Effector CD4-positive, alpha-beta T cell (primary cell): ENCODE measurements at regions not wholly inside any gene's neighbourhood (a gene's known extent, or its start where the extent isn't known, plus 50 kb on each side); places are given as distances from the start of the nearest gene placed in this dataset.

Source experiments
- DNase-seq: peaks from one replicate; pipeline ENCODE4 v3.0.0-alpha.2; 2020

DNA sequence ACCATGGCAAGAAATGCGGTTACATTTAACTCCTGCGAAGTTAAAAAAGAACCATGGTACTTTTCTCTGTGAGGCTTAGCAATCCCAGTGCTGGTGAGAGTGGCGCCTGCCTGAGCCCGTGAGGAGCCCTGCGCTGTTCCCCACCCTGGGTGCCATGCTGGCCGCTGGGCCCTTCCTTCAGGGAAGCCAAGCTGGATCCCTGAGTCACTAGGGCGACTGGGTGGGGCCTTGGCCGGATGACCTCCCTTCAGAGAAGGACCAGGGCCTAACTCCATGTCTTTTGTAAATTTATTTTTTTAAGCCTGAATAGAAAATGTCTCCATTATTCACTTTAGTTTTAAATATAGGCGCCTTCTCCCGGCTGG, 209.1 kb downstream of the ERMARD start:
- no peak for DNase-seq

DNA sequence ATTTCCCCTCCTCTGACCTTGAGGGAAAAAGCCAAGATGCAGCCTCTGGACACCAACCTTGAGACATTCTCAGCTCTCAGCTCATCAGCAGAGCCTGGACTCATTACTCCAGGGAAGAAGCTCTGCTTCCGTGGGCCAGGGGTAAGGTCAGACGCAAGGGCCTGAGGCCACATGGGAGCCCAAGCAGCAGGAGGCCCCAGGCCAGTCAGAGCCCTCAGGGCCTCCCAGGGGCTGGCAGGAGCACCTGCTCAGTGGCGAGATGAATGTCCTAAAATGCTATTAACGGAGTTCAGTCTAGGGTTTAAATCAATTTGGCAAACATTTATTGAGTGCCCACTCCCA, 208.6 kb downstream of the ERMARD start:
- DNase-seq, result no peak

DNA sequence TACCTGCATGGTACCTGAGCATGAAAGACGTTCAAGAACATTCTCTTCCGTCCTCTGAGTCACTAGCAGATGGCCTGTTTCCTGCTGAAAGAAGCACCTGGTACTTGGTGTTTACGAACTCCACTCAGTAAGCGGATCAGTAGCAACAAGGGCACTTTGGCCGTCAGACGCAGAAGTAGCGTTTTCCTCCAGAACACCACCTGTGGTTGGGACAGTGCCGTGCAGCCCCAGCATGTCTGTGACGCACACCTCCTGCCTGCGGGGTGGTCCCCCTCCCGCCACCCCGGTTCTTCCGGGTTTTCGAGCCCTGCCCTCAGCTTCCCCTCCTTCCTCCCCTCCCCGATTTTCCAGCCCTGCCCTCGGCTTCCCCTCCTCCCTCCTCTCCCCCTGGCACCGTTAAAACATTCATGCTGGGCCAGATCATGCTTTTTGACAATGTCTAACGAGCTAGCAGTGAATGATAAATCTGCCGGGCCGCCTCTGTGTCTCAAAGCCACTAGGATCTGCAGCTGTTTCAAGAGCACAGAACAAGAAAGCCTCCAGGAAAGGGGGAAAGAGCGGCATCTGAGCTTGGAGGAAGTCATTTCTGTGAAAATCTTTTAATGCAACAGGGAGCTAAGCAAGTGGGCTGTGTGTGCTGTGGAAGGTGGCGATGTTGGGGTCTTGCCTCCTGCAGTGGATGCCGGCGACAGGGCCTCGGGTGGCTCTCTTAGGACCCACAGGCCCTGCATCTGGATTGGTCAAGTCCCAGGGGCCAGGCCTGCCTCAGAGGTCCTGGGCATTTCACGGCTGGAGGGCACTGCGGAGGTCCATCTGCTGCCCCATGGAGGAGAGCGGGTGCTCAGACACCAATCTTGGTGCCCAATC, 207.9 kb downstream of the ERMARD start:
- no peak for DNase-seq

DNA sequence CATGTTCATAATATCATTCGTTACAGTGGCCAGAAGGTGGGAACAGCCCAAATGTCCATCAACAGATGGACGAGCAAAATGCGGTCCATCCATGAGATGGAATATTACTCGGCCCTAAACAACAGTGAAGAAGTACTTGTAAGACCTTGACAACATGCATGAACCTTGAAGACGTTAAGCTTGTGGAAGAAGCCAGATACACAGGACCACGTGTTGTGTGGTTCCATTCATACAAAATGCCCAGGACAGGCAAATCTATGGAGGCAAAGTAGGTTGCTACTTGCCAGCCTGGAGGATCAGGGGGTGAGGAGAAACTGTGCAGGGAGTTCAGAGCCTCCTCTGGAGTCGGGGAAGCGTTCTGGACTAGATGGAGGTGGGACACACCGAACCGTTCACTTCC, 207.1 kb downstream of the ERMARD start:
- no peak for DNase-seq

DNA sequence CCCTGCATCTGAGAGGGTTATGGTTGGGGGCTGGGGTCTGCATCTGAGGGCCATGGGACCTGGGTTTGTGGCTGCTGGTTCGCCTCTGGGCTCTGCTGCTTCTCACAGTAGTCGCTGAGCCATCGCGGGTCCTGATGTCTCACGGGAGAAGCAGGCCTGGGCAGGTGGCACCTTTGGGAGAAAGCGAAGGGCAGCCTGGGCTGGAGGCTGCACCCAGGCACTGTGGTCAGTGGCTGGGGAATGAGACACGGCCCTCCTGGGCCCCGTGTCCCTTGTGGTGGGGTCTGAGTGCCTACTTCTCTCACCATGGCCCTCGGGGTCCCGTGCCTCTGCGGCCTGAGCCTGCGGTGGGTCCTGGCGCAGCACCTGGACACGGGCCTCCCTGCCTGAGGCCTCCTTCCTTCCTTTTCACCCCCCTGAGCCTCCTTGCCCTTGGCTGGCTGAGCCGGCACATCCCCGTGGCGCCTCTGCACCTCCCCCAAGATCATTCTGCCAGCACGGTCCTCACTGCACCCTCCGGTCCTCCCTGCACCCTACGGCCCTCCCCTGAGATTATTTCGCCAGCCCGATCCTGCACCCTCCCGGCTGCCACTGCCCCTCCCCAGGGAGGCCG, 206.0 kb downstream of the ERMARD start:
- DNase-seq, result no peak

DNA sequence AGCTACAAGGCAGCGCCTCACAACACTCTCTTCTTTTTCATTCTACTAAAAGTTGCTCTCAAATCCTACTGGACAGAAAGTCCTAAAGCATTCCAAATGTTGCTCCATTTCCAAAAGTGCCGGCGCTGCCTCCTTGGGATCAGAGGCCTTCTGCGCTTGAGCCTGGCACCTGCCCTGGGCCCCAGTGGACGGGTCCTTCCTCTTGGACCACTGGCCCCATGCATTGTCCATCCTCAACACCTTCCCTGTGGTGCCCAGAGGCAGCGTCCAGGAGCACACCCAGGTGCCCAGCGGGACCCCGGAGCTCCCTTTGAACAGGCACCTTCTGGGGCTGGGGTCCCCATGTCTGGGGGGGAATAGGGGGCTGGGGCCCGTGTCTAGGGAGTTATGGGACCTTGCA, 205.2 kb downstream of the ERMARD start:
- DNase-seq, result no peak

DNA sequence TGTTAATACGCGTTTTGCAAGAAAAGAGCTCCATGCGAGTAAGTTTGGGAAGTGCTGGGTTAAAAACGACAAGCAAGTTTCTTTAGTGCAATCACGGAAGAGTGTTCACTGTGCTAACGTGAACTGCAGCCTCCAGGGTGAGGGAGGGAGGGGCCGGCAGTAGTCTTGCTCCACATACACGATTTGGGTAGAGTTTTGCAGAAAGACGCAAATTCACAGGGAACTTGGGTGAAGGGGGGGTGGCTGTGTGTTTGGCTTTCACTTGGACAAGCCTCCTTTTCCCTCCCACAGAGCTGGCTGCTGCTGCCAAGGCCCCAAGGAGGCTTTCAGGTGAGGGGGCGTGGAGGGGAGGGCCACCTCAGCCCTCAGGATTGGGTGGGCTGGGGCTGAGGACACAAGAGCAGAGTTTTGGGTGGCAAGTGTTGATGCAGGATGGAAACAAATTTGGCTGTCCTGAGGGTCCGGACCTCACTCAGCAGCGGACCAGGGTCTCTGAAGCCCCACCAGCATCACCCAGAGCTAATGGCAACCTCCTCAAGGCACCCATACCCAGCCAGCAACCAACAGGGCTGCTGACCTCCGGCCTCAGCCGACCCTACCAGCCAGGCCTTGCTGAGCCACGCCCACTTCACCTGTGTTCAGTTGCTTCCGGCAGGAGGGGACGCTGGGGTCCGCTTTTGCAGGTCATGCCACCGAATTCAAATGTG, 204.5 kb downstream of the ERMARD start:
- no peak for DNase-seq

DNA sequence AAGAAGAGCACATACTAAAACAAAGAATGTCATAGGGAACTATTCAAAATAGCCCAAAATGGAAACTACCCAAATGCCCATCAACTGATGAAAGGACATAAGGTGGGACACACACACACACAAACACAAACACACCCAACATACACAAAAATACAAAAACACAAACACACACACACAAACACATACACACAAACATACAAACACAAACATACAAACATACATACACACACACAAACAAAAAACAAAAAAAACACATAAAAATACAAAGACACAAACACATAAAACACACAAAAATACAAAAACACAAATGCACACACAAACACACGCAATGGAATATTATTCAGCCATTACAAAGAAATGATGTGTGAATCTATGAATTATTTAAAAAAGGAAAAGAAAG, 203.6 kb downstream of the ERMARD start:
- no peak for DNase-seq

DNA sequence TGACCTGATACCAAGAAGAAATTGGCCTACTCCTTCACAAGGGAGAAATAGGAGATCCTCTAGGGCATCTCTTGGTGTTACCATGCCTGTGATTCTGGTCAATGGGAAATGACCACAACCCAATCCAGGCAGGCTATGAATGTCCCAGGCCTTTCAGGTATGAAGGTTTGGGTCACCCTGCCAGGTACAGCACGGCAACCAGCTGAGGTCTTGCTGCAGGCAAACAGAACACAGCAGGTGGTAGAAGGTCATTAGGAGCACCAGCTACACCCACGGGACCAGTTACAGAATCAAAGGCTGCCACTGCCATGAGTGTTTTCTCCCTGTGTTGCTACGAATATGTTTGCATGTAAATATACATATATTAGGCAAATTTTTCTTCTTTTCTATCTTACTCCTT, 202.3 kb downstream of the ERMARD start:
- DNase-seq, result no peak

DNA sequence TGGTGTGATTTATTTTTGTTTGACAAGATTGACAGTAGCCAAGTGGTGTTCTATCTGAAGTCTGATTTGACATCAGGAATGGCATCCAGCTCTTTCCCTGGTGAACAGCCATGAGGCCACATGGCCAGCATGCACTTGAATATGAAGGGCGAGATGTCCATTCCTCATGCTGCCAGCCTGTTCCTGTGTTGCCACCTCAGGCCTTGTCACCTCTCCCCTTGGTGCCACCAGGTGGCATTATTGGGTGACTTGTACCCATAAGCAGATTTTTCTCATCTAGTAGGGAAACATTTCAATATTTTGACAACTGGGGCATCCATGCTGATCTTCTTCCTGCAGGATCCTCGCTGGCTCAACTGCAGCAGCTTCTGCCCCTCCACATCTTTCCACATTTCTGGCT, 199.1 kb downstream of the ERMARD start:
- no peak for DNase-seq

DNA sequence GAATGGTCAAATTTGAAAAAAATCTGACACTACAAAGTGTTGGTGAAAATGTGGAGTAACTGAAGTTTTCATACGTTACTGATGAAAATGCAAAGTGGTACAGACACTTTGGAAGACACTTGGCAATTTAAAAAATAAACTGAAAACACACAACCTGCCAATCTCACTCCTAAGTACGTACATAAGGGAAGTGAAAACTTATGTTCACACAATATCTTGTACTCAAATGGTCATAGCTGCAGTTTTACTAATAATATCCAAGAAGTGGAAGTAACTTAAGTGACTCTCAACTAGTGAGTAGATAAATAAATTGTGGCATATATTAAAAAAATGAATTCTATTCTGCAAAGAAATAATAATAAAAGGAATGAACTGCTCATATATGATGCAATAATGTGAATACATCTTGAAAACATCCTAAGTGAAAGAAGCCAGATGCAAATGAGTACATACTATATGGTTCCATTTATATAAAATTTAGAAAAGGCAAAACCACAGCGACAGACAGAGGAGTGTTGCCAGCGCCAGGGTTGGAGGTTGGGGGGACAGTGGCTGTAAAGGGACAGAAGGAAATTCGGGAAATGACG, 198.2 kb downstream of the ERMARD start:
- DNase-seq, result no peak

DNA sequence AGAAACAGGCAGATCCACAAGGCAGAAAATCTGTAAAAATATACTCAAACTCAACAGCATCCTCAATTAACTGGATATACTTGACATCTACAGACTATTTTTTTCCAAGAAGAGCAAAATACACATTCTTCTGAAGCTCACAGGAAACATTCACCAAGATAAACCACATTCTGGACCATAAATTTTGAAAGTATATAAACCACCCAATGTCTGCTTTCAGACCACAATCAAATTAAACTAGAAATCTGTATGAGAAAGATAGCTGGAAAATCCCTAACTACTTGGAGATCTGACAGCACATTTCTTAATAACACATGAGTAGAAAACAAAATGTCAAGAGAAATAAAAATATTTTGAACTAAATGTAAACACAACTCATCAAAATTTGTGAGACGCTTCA, 195.5 kb downstream of the ERMARD start:
- no peak for DNase-seq

DNA sequence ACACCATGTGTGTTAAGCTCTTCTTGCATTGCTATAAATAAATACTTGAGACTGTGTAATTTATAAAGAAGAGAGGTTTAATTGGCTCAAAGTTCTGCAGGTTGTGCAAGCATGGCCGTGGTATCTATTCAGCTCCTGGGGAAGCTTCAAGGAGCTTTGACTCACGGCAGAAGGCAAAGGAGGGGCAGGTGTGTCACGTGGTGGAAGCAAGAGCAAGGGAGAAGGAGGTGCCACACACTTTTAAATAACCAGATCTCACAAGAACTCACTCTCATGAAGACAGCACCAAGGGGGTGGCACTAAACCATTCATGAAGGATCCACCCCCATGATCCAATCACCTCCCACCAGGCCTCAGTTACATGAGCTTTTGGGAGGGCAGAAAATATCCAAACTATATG, 193.7 kb downstream of the ERMARD start:
- DNase-seq, result no peak

DNA sequence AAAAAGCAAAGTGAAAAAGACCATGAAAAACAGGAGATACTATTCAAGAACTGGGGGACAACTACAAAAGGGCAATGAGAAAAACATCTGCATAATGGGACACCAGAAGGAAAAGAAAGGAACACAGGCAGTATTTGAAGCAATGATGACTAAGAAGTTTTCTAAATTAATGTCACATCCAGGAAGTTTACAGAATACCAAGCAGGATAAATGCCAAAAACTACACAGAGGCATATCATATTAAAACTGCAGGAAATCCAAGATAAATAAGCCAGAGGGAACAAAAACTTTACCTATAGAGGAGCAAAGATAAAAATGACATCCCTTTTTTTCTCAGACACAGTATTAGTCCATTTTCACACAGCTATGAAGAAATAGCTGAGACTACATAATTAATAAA, 193.0 kb downstream of the ERMARD start:
- DNase-seq, result no peak

DNA sequence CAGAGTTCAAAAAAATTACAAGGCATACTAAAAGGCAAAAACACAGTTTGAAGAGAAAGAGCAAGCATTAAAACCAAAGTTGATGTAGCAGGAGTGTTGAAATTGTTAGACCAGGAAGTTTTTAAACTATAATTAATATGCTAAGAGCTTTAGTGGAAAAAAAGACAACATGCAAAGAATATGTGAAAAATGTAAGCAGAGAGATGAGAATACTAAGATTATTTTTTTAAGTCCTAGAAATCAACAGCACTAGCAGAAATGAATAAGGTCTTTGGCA, 192.6 kb downstream of the ERMARD start:
- no peak for DNase-seq

DNA sequence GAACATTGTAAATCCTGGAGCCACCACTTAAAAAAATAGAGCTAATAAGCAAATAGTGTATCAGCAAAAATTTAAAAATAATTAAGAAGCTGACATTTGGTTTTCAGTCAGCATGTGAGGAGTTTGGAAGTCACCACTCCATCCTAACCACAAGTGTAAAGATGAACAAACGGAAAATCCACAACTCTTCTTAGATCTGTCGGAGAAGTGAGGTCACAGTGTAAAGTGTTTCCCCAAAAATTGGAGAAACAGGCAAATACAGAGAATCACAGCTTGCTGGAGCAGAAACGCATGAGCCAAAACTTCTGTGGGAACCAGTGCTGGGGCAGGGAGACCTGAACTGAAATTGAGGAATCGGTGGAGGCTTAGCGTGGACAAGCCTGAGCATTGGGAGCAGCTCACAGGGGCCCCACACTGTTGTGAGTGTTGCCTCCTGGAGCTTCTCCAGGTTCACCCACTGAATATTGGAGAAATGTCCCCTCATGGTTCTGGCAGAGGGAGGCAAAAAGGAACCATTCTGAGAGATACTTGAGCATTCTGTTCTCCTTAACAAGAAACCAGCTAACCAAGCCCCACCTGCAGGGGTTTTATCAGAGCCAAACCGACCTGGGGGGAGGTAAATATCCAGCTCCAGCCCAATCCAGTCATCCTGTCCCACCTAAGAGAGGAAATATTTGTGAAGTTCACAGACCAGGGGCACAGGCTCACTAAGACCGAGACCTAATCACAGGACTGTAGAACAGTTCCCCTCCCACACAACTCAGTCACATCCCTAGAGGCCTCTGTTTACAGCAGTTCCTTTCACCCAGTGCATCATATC, 192.0 kb downstream of the ERMARD start:
- DNase-seq, result no peak

DNA sequence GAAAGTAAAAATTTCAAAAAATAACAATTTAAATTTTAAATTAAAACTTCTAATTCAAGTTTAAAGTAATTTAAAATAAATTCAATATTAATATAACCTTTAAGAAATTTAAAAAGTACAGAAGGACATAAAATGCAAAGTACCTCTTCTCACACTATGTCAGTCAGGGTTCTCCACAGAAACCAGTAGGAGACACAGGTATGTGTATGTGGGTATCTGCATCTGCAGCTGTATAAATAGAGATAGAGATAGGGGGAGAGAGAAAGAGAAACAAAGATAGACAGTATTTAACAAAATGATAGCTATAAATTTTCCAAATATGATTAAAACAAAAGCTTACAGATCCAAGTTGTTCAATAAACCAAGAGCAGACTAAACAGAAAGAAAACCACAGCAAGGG, 190.8 kb downstream of the ERMARD start:
- DNase-seq, result no peak

DNA sequence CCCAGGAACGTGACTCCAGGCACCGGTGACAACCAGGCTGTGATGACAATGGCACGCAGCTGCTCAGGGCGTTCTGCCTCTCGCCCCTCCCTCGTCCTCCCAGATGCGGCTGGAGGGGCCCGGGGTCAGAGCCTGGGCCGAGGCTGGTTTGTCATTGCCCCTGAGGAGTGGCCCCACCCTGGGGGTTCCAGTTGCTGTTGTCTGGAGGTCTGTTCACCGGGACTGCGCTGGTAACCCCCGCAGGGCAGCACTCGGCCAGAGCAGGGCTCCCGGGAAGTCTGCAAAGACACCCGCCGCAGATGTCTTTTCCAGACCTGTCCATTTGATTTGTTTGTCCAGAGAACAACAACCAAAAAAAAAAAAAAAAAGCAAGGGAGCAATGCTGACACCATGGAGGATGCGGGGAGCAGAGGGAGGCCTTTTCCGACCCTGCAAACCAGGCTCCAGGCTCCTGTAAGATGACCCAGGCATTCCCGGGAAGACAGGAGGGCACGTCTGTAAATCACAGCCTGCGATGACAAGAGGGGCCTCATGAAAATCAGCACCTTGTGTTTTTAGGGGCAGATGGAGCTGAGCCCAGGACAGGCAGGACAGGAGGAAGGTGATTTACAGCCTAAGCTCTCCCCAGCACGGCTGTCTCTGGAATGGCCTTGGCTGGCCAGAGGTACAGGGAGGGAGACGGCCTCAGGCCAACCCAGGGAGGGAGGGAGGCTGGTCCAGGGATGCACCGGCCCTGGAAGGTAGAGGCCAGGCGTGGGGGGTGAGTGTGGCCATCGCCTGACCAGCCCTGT, 189.3 kb downstream of the ERMARD start:
- no peak for DNase-seq

DNA sequence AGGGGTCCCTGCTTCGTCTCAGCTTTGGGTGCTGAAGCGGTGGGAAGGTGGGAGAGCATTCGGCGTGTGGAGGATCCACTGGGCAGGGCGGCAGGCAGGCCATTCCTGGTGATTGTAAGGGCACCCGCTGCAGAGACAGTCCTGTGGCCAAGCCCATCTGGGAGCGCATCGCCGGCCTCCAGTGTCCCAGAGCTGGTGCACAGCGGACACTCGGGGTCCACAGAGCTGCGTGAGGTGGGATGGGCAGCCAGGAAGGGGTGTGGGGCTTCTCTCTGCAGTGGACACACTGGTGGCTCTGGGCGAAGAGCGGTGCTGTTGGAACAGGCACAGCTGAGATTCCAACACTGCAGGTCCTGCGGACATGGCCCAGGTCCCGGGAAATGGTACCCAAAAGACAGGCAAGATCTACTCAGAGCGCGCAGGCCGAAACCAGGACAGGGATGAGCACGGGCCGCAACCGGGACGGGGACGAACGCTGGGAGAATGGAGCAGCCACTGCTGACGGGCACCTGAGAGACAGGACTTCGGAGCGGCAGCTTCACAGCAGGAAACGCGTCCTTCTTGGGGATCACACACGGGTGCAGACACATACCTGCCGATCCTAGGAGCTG, 188.2 kb downstream of the ERMARD start:
- DNase-seq, result no peak

DNA sequence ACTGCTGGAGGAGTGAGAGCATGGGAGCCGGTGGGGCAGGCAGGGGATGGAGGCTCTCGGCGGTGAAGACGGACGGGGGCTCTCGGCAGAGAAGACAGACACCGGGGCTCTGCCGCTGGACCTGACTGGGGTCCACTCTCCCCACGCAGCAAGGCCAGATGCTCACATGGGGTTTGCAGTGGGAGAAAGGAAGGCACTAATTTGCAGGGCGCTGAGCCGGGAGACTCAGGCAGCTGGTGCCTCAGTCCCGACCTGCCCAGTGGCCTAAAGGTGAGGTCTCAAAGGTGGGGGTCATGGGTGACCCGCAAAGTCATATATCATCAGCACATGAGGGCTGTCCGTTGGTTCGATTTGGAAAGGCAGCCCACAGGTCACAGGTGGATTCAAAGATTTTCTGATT, 187.3 kb downstream of the ERMARD start:
- no peak for DNase-seq

DNA sequence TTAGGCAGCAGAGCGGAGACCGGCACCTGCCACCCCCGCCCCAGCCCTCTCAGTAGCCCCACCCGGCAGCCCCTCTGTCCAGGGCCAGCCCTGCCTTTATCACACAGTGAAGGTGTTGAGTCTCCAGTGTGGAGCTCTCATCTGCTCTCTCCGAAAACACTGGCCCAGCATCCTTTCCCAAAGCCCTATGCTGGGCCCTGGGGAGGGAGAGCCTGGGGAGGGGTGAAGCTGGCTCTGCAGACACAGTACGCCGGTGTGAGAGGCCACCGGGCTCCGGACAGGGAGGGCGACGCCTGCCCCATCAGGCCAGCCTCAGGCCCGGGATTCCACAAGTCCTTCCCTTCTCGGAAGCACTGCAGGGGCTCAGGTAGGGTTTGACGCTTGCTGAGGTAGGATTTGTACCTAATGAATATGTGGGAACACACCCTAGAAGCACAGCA, 186.9 kb downstream of the ERMARD start:
- DNase-seq, result no peak
